ENCODE measurements at regions not wholly inside any gene's neighbourhood (a gene's known extent, or its start where the extent isn't known, plus 50 kb on each side); places are given as distances from the start of the nearest gene placed in this dataset.

GRCh38 chr10:81784111-81784597, 90.8 kb upstream of the NRG3 start:
- no peak overlapping the region for H3K4me3 ChIP-seq (ENCODE audit: low read depth, low read length)
- no peak for DNase-seq (ENCODE audit: low read depth)
- TF ChIP-seq CTCF (IDR thresholded peaks at IDR 0.05; ENCODE audit: insufficient read depth, low read length): no peak

GRCh38 chr10:81792729-81793128, 82.3 kb upstream of the NRG3 start:
- no peak for DNase-seq (ENCODE audit: low read depth)
- no peak overlapping the region for H3K4me3 ChIP-seq (ENCODE audit: low read depth, low read length)
- no peak for TF ChIP-seq CTCF (IDR thresholded peaks at IDR 0.05; ENCODE audit: insufficient read depth, low read length)

- H3K4me3 ChIP-seq (ENCODE audit: low read depth, low read length): no peak overlapping the region
- DNase-seq (ENCODE audit: low read depth): no peak
- TF ChIP-seq CTCF (IDR thresholded peaks at IDR 0.05; ENCODE audit: insufficient read depth, low read length): no peak
These were observed 68.2 kb upstream of the NRG3 start for GRCh38 chr10:81806842-81807241.

GRCh38 chr10:81814842-81815241, 60.2 kb upstream of the NRG3 start:
- H3K4me3 ChIP-seq (ENCODE audit: low read depth, low read length): no peak overlapping the region
- DNase-seq (ENCODE audit: low read depth): no peak
- TF ChIP-seq CTCF (IDR thresholded peaks at IDR 0.05; ENCODE audit: insufficient read depth, low read length): no peak

GRCh38 chr10:81817596-81818170, 57.3 kb upstream of the NRG3 start:
- H3K4me3 ChIP-seq (ENCODE audit: low read depth, low read length): no peak overlapping the region
- no peak for DNase-seq (ENCODE audit: low read depth)
- no peak for TF ChIP-seq CTCF (IDR thresholded peaks at IDR 0.05; ENCODE audit: insufficient read depth, low read length)

GRCh38 chr10:81820418-81820817, 54.6 kb upstream of the NRG3 start:
- no peak for DNase-seq (ENCODE audit: low read depth)
- H3K4me3 ChIP-seq (ENCODE audit: low read depth, low read length): no peak overlapping the region
- no peak for TF ChIP-seq CTCF (IDR thresholded peaks at IDR 0.05; ENCODE audit: insufficient read depth, low read length)
